ENCODE measurements at regions not wholly inside any gene's neighbourhood (a gene's known extent, or its start where the extent isn't known, plus 50 kb on each side); places are given as distances from the start of the nearest gene placed in this dataset.

DNA sequence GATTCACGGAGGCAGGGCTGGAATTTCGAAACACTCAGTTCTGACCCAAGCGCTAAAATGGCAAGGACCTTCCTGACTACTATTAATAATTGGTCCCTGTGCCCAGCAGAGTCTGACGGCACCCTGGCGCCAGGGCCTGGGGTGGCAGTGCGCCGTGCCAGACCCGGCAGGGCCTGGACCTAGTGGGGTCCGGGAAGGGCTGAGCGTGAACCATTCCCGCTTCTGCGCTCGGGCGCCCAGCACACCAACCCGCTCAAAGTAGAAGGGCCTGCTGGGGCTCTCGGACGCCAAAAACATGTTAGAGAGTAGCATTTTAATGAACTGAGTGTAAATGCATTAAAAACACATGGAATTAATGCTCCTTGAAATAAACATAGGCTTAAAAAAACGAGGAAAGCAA lies 346.7 kb upstream of the SFRP2 start:
- TF ChIP-seq, protein P1, sequence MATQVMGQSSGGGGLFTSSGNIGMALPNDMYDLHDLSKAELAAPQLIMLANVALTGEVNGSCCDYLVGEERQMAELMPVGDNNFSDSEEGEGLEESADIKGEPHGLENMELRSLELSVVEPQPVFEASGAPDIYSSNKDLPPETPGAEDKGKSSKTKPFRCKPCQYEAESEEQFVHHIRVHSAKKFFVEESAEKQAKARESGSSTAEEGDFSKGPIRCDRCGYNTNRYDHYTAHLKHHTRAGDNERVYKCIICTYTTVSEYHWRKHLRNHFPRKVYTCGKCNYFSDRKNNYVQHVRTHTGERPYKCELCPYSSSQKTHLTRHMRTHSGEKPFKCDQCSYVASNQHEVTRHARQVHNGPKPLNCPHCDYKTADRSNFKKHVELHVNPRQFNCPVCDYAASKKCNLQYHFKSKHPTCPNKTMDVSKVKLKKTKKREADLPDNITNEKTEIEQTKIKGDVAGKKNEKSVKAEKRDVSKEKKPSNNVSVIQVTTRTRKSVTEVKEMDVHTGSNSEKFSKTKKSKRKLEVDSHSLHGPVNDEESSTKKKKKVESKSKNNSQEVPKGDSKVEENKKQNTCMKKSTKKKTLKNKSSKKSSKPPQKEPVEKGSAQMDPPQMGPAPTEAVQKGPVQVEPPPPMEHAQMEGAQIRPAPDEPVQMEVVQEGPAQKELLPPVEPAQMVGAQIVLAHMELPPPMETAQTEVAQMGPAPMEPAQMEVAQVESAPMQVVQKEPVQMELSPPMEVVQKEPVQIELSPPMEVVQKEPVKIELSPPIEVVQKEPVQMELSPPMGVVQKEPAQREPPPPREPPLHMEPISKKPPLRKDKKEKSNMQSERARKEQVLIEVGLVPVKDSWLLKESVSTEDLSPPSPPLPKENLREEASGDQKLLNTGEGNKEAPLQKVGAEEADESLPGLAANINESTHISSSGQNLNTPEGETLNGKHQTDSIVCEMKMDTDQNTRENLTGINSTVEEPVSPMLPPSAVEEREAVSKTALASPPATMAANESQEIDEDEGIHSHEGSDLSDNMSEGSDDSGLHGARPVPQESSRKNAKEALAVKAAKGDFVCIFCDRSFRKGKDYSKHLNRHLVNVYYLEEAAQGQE (IDR thresholded peaks at IDR 0.05; ENCODE audit: unreplicated experiment) = no peak
- TF ChIP-seq, protein P2, sequence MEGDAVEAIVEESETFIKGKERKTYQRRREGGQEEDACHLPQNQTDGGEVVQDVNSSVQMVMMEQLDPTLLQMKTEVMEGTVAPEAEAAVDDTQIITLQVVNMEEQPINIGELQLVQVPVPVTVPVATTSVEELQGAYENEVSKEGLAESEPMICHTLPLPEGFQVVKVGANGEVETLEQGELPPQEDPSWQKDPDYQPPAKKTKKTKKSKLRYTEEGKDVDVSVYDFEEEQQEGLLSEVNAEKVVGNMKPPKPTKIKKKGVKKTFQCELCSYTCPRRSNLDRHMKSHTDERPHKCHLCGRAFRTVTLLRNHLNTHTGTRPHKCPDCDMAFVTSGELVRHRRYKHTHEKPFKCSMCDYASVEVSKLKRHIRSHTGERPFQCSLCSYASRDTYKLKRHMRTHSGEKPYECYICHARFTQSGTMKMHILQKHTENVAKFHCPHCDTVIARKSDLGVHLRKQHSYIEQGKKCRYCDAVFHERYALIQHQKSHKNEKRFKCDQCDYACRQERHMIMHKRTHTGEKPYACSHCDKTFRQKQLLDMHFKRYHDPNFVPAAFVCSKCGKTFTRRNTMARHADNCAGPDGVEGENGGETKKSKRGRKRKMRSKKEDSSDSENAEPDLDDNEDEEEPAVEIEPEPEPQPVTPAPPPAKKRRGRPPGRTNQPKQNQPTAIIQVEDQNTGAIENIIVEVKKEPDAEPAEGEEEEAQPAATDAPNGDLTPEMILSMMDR (conservative IDR thresholded peaks at IDR 0.05; ENCODE audit: low read depth in 2 of 2) = no peak
- TF ChIP-seq NANOG (IDR thresholded peaks at IDR 0.05; ENCODE audit: borderline replicate concordance) = no peak
- TF ChIP-seq EZH2 (IDR thresholded peaks at IDR 0.05; ENCODE audit: low read depth, unreplicated experiment) = no peak
- no peak for TF ChIP-seq EZH2phosphoT487 (IDR thresholded peaks at IDR 0.05; ENCODE audit: unreplicated experiment)
- no peak for TF ChIP-seq CREB1 (CRISPR knock-in tag; IDR thresholded peaks at IDR 0.05; ENCODE audit: low read depth)
- no peak for TF ChIP-seq POLR2AphosphoS5 (IDR thresholded peaks at IDR 0.05; ENCODE audit: low read depth)
- no peak for TF ChIP-seq JUNB (IDR thresholded peaks at IDR 0.05; ENCODE audit: unreplicated experiment)
- no peak for TF ChIP-seq ZNF114 (CRISPR knock-in tag; IDR thresholded peaks at IDR 0.05)
- TF ChIP-seq, protein P3, sequence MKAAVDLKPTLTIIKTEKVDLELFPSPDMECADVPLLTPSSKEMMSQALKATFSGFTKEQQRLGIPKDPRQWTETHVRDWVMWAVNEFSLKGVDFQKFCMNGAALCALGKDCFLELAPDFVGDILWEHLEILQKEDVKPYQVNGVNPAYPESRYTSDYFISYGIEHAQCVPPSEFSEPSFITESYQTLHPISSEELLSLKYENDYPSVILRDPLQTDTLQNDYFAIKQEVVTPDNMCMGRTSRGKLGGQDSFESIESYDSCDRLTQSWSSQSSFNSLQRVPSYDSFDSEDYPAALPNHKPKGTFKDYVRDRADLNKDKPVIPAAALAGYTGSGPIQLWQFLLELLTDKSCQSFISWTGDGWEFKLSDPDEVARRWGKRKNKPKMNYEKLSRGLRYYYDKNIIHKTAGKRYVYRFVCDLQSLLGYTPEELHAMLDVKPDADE (IDR thresholded peaks at IDR 0.05) = no peak
